ENCODE measurements at regions not wholly inside any gene's neighbourhood (a gene's known extent, or its start where the extent isn't known, plus 50 kb on each side); places are given as distances from the start of the nearest gene placed in this dataset.

GRCh38 chr20:12203981-12204380 lies 286.3 kb downstream of the BTBD3 start:
- ChIA-PET CTCF (no interaction called here), POLR2A (ENCODE audit: low non-redundant PET) (no interaction called here)

GRCh38 chr20:12207875-12208274 lies 290.2 kb downstream of the BTBD3 start:
- peak; percentile 4 for DNase-seq (ENCODE audit: low spot score)
- TF ChIP-seq, protein P1, sequence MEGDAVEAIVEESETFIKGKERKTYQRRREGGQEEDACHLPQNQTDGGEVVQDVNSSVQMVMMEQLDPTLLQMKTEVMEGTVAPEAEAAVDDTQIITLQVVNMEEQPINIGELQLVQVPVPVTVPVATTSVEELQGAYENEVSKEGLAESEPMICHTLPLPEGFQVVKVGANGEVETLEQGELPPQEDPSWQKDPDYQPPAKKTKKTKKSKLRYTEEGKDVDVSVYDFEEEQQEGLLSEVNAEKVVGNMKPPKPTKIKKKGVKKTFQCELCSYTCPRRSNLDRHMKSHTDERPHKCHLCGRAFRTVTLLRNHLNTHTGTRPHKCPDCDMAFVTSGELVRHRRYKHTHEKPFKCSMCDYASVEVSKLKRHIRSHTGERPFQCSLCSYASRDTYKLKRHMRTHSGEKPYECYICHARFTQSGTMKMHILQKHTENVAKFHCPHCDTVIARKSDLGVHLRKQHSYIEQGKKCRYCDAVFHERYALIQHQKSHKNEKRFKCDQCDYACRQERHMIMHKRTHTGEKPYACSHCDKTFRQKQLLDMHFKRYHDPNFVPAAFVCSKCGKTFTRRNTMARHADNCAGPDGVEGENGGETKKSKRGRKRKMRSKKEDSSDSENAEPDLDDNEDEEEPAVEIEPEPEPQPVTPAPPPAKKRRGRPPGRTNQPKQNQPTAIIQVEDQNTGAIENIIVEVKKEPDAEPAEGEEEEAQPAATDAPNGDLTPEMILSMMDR (conservative IDR thresholded peaks at IDR 0.05; ENCODE audit: low read depth) = peak; percentile 47
- no peak overlapping the region for H3K27ac ChIP-seq
- CTCF ChIA-PET = no interaction called here
- POLR2A ChIA-PET (ENCODE audit: low non-redundant PET) = no interaction called here

More at GRCh38 chr20:12203981-12204380, 286.3 kb downstream of the BTBD3 start:
- no peak for DNase-seq (ENCODE audit: low spot score)
- TF ChIP-seq, protein P1 (conservative IDR thresholded peaks at IDR 0.05; ENCODE audit: low read depth) = no peak
- H3K27ac ChIP-seq = no peak overlapping the region

DNA sequence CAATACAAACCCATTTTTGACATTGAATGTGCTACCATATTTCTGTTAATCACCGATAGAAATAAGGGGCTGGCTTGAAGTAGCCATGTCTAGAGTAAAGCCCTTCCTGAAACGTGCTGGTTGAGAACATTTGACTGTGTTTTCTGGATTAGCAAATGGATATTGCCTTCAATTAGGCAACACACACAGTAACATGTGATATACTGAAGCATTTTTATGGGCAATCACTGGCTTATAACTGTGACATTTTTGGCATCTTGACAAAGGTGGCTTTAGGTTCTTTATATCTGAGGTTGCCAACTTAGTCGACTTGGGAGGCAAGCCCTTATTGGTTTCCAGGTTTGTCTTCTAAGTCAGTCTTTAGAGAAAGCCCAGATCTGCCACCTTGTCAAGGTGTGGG lies 292.9 kb downstream of the BTBD3 start:
- POLR2A ChIA-PET (ENCODE audit: low non-redundant PET) = interaction anchor here (0.6 kb wide), 1 partner anchor 444 kb away, joined by 3 read pairs; no protein-coding TSS in a partner anchor
- no peak overlapping the region for H3K27ac ChIP-seq
- DNase-seq (ENCODE audit: low spot score) = no peak
- CTCF ChIA-PET = no interaction called here
- TF ChIP-seq, protein P1 (conservative IDR thresholded peaks at IDR 0.05; ENCODE audit: low read depth) = no peak

GRCh38 chr20:12211361-12211760 lies 293.7 kb downstream of the BTBD3 start:
- no peak overlapping the region for H3K27ac ChIP-seq
- ChIA-PET CTCF (no interaction called here), POLR2A (ENCODE audit: low non-redundant PET) (no interaction called here)
- DNase-seq (ENCODE audit: low spot score) = no peak
- TF ChIP-seq, protein P1 (conservative IDR thresholded peaks at IDR 0.05; ENCODE audit: low read depth) = no peak

DNA sequence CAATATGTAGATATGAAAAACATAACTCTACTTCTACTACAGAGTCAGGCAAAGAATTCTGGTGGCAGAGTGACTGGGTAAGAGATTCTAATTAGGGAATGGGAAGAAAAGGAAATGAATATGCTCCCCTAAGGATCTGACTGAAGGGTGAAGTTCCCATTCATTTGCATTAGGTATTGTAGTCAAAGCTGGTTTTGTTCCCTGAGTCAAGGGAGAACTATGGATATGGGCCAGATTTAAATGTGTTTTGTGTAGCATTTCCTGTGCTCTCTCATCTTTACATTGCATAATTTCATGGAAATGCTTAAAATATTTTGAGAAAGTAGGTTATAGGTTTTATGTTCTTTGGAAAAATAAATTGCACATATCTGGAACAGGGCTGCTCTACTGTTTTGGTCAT lies 299.7 kb downstream of the BTBD3 start:
- no peak for DNase-seq (ENCODE audit: low spot score)
- CTCF ChIA-PET = no interaction called here

GRCh38 chr20:12219798-12220197 lies 302.1 kb downstream of the BTBD3 start:
- TF ChIP-seq, protein P1 (conservative IDR thresholded peaks at IDR 0.05; ENCODE audit: low read depth) = no peak
- POLR2A ChIA-PET (ENCODE audit: low non-redundant PET) = no interaction called here
- CTCF ChIA-PET = no interaction called here
- H3K27ac ChIP-seq = no peak overlapping the region
- DNase-seq (ENCODE audit: low spot score) = no peak

More for the DNA sequence above, 299.7 kb downstream of the BTBD3 start:
- TF ChIP-seq, protein P1 (conservative IDR thresholded peaks at IDR 0.05; ENCODE audit: low read depth) = no peak
- POLR2A ChIA-PET (ENCODE audit: low non-redundant PET) = no interaction called here
- no peak overlapping the region for H3K27ac ChIP-seq

DNA sequence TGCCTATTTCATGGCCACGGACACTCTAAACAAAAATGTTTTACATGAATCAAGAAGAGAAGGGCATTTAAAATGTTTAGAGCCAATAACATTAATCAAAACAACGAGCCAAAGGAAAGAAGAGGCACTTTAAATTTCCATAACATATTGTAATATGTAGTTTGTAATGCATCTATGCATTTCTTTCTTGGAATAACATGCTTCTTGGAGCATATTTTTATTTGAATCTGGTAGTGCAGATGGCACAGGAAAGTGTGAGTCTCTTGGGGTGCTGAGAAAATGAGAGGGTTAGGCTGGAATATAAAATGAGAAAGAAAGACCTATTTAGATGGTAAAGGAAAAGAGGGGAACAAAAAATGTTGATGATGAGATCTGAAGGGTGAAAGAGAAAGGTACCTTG lies 305.4 kb downstream of the BTBD3 start:
- ChIA-PET POLR2A (ENCODE audit: low non-redundant PET) (no interaction called here), CTCF (interaction anchor here (0.7 kb wide), 1 partner anchor 25 kb away, joined by 5 read pairs; no protein-coding TSS in a partner anchor)

More for the DNA sequence above, 305.4 kb downstream of the BTBD3 start:
- TF ChIP-seq, protein P1 (conservative IDR thresholded peaks at IDR 0.05; ENCODE audit: low read depth) = no peak
- no peak overlapping the region for H3K27ac ChIP-seq
- no peak for DNase-seq (ENCODE audit: low spot score)
